ENCODE measurements at regions not wholly inside any gene's neighbourhood (a gene's known extent, or its start where the extent isn't known, plus 50 kb on each side); places are given as distances from the start of the nearest gene placed in this dataset.

GRCh38 chr18:61196750-61197149 is 136.5 kb upstream of the CDH20 start:
- no peak for DNase-seq

- DNase-seq: no peak
Measured at GRCh38 chr18:61198486-61198885, 134.7 kb upstream of the CDH20 start.

- DNase-seq: no peak
Measured at GRCh38 chr18:61199171-61199848, 133.9 kb upstream of the CDH20 start.

GRCh38 chr18:61201511-61201910 is 131.7 kb upstream of the CDH20 start:
- no peak for DNase-seq

GRCh38 chr18:61203151-61203550 is 130.1 kb upstream of the CDH20 start:
- DNase-seq: no peak

- DNase-seq: no peak
Measured at GRCh38 chr18:61209801-61210200, 123.4 kb upstream of the CDH20 start.

GRCh38 chr18:61216051-61216450 is 117.2 kb upstream of the CDH20 start:
- DNase-seq: no peak

- no peak for DNase-seq
Measured at GRCh38 chr18:61222206-61222605, 111.0 kb upstream of the CDH20 start.

- DNase-seq: no peak
Measured at GRCh38 chr18:61225336-61225735, 107.9 kb upstream of the CDH20 start.

GRCh38 chr18:61236356-61237057 is 96.7 kb upstream of the CDH20 start:
- DNase-seq: no peak

GRCh38 chr18:61237529-61237928 is 95.7 kb upstream of the CDH20 start:
- no peak for DNase-seq

- DNase-seq: no peak
Measured at GRCh38 chr18:61239051-61239450, 94.2 kb upstream of the CDH20 start.

- no peak for DNase-seq
Measured at GRCh38 chr18:61241260-61241853, 91.9 kb upstream of the CDH20 start.

GRCh38 chr18:61244632-61245031 is 88.6 kb upstream of the CDH20 start:
- DNase-seq: no peak

- no peak for DNase-seq
Measured at GRCh38 chr18:61245276-61245675, 88.0 kb upstream of the CDH20 start.

GRCh38 chr18:61248589-61248988 is 84.6 kb upstream of the CDH20 start:
- no peak for DNase-seq

- no peak for DNase-seq
Measured at GRCh38 chr18:61256291-61256690, 76.9 kb upstream of the CDH20 start.

- no peak for DNase-seq
Measured at GRCh38 chr18:61261870-61262269, 71.4 kb upstream of the CDH20 start.

GRCh38 chr18:61272793-61273192 is 60.4 kb upstream of the CDH20 start:
- DNase-seq: no peak

GRCh38 chr18:61273533-61273932 is 59.7 kb upstream of the CDH20 start:
- DNase-seq: no peak

GRCh38 chr18:61274416-61274960 is 58.7 kb upstream of the CDH20 start:
- DNase-seq: no peak

- no peak for DNase-seq
Measured at GRCh38 chr18:61277808-61278207, 55.4 kb upstream of the CDH20 start.

- no peak for DNase-seq
Measured at GRCh38 chr18:61281431-61281830, 51.8 kb upstream of the CDH20 start.

- DNase-seq: no peak
Measured at GRCh38 chr18:61282926-61283325, 50.3 kb upstream of the CDH20 start.

Data from SW 1271 (cell line).